HG03097 (cell line): ENCODE measurements at regions not wholly inside any gene's neighbourhood (a gene's known extent, or its start where the extent isn't known, plus 50 kb on each side); places are given as distances from the start of the nearest gene placed in this dataset.

Source experiments
- ATAC-seq: cut with Tn5 transposase; IDR thresholded peaks from one replicate; pipeline ENCODE4 v1.9.1; 2021; ENCODE audit not compliant: unreplicated experiment, low FRiP score

- no peak for ATAC-seq
These were observed 58.3 kb upstream of the NEUROD6 start for GRCh38 chr7:31398815-31399214.

GRCh38 chr7:31407178-31407676 is 66.7 kb upstream of the NEUROD6 start:
- no peak for ATAC-seq

- ATAC-seq: no peak
These were observed 67.7 kb upstream of the NEUROD6 start for GRCh38 chr7:31408140-31408729.

- no peak for ATAC-seq
These were observed 69.7 kb upstream of the NEUROD6 start for GRCh38 chr7:31410265-31410664.

- ATAC-seq: no peak
These were observed 70.9 kb upstream of the NEUROD6 start for GRCh38 chr7:31411416-31411815.

GRCh38 chr7:31413766-31414165 is 73.2 kb upstream of the NEUROD6 start:
- ATAC-seq: no peak

GRCh38 chr7:31416381-31416870 is 75.9 kb upstream of the NEUROD6 start:
- no peak for ATAC-seq

- ATAC-seq: no peak
These were observed 78.4 kb upstream of the NEUROD6 start for GRCh38 chr7:31418928-31419327.

- no peak for ATAC-seq
These were observed 79.1 kb upstream of the NEUROD6 start for GRCh38 chr7:31419505-31420055.

GRCh38 chr7:31420948-31421347 is 80.4 kb upstream of the NEUROD6 start:
- ATAC-seq: no peak

GRCh38 chr7:31421607-31422006 is 81.1 kb upstream of the NEUROD6 start:
- ATAC-seq: no peak

GRCh38 chr7:31423994-31424393 is 83.5 kb upstream of the NEUROD6 start:
- ATAC-seq: no peak

- no peak for ATAC-seq
These were observed 81.7 kb upstream of the ITPRID1 start for GRCh38 chr7:31432176-31432575.

GRCh38 chr7:31432836-31433340 is 81.0 kb upstream of the ITPRID1 start:
- ATAC-seq: no peak

- ATAC-seq: no peak
These were observed 76.5 kb upstream of the ITPRID1 start for GRCh38 chr7:31437250-31437865.

- no peak for ATAC-seq
These were observed 74.7 kb upstream of the ITPRID1 start for GRCh38 chr7:31439165-31439564.

- ATAC-seq: no peak
These were observed 73.4 kb upstream of the ITPRID1 start for GRCh38 chr7:31440511-31440910.

- ATAC-seq: no peak
These were observed 71.3 kb upstream of the ITPRID1 start for GRCh38 chr7:31442626-31443025.

GRCh38 chr7:31443457-31443856 is 70.4 kb upstream of the ITPRID1 start:
- peak; percentile 92 for ATAC-seq

GRCh38 chr7:31444196-31444595 is 69.7 kb upstream of the ITPRID1 start:
- ATAC-seq: no peak

GRCh38 chr7:31445686-31446355 is 68.1 kb upstream of the ITPRID1 start:
- no peak for ATAC-seq
